GM18909 (cell line): ENCODE measurements at regions not wholly inside any gene's neighbourhood (a gene's known extent, or its start where the extent isn't known, plus 50 kb on each side); places are given as distances from the start of the nearest gene placed in this dataset.

Source experiments
- ATAC-seq: cut with Tn5 transposase; IDR thresholded peaks from one replicate; pipeline ENCODE4 v1.9.1; 2021; ENCODE audit warnings: mild to moderate bottlenecking; ENCODE audit not compliant: unreplicated experiment, poor library complexity

DNA sequence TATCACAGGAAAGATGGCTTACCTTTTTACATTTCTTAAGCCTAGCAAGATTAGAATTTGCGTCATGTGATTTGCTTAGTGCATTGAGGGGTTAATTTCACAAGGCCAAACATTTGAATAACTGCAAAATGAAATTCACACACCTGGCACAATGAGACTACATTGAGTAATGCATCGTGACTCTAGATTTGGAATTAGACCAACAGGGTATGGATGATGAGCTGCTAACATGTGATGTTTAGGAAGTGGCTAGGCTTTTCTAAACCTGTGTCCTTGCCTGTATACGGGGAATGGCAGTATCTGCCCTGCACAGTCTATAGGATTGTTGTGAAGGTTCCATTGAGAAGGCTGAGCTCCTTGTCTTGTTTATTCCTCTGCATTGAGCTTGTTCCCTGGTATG, 160.1 kb downstream of the MFSD1 start:
- no peak for ATAC-seq

DNA sequence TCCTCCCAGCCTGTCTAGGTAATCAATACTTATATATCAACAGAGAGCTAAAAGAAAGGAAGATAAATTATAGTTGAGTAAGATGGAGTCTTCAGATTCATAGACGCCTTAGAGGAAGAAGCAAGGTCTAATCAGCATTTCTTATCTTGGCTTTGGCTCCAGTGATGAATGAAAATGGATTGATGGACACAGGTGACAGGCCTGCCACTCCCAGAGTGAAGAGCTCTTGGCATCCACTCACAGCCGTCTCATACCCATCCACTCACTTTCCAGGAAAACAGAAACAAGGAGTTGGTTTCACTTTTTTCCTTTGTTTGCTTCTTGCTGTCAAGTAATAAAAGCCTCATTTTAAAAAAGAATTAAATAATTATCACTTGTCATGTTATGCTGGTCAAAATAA, 168.2 kb downstream of the MFSD1 start:
- no peak for ATAC-seq

DNA sequence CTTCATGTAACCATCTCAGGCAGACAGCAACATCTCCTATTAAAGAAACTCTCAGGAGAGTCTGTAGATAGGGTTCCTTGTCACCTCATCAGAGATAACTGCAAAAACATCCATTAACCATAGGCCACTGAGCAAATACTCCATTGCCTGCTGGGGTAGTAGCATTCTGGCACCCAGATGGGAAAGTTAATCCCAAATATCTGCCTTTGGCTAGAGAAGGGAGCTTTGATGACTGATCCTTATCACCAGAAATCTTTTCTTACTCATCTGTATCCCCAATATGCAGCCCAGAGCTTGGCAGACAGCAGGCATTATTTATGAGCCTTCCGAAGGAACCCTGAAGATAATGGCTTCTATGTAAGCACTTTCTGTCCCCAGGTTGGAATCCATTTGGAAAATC, 173.1 kb downstream of the MFSD1 start:
- no peak for ATAC-seq

DNA sequence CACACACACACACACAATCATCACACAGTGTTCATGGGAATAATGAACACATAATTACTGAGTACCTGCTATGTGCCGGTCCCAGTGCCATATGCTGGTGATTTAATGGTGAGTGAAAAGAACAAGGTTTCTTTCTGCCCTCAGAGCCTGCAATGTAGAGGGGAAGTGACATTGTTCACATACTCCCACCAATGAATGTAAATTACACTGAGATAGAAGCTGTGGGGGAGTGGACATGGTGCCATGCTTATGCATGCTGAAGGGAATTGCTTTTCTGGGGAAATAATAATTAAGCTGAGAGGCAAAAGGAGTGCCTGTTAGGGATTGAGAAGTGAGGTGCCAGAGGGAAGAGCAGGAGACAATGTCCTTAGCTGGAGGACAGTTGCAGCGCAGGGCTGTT, 175.1 kb downstream of the MFSD1 start:
- ATAC-seq = no peak

DNA sequence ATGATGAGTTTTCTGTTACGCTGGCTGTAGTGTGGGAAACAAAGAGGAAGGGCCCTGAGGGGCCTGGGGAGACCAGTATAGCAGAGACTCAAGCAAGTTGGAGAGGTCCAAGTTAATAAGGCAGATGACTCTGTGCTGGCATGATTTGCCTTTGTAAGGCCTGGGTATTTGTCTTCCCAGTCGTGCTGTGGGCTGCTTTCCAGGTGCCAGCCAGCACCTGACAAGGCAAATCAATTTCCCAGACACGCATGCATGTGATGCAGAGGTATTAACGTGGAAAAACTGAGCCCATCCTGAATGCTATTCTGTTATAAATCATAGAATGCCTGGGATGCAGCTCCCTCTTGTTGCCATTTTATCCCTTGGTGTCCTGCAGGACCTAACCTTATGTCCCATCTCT, 175.6 kb downstream of the MFSD1 start:
- ATAC-seq = no peak

DNA sequence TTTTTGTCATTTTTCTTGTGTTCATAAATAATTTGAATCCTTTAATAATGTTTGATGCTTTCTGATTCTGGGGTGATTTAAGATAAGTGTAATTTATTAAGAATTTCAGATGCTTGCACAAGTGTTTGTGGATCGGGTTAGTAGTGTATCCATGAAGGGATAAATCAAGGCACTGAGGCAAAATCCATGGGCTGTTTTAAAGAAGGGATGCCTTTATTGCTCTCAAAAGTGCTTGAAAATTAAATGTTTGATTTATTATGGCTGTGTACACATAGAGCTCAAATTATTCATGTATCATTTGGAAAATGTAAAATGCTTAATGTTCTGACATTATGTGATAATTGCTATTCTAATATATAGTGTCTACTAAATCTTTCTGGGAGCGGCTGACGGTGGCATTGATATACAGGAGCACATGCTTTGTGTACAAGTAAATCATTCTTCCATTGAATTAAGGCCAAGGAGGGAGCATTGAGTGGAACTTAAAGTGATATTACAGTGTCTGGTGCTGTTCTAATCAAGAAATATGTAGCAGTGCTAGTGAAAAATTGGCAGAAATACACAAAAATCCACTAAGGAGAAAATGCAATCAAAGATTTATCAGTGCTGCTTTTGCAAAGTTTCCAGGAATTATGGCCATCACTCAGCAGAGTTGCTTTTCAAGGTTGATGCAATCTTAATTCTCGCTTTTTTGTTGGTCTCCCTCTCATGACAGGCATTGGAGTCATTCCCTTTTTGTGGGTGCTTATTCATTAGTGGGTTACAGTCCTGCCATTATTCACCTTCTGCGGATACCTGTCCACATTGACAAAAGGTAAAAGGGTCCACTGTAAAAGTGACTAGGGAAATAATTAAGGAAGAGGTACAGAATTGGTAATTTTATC, 181.6 kb downstream of the MFSD1 start:
- no peak for ATAC-seq

DNA sequence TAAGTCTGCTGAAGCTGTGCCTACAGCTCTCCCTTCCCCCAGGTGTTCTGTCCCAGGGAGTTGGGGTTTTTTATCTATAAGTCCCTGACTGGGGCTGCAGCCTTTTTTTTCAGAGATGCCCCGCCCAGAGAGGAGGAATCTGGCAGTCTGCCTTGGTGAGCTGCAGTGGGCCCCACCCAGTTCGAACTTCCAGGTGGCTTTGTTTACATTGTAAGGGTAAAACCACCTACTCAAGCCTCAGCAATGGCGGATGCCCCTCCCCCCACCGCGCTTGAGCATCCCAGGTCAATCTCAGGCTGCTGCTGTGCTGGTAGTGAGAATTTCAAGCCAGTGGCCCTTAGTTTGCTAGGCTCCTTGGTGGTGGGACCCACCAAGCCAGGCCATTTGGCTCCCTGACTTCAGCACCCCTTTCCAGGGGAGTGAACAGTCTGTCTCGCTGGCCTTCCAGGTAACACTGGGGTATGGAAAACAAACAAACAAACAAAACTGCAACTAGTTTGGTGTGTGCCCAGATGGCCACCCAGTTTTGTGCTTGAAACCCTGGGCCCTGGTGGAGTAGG, 189.4 kb downstream of the MFSD1 start:
- ATAC-seq = no peak

DNA sequence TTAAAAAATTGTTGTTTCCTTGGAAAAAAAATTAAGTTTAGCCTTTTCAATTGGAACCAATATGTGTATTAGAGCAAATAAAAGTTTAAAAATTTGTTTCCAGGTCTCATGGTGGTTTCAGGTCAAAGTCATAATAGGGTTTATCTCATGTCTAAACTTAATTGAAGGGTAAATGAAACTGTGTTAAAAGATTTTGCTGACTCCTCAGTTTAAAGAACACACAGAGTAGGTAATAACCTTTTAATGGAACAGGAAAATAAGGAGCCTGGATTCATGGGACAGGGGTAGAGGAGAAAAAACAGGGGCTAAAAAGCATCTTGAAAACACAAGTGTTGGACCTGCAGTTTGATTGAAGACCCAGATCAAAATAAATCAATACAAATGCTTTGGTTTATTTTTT, 190.6 kb downstream of the MFSD1 start:
- ATAC-seq = no peak

DNA sequence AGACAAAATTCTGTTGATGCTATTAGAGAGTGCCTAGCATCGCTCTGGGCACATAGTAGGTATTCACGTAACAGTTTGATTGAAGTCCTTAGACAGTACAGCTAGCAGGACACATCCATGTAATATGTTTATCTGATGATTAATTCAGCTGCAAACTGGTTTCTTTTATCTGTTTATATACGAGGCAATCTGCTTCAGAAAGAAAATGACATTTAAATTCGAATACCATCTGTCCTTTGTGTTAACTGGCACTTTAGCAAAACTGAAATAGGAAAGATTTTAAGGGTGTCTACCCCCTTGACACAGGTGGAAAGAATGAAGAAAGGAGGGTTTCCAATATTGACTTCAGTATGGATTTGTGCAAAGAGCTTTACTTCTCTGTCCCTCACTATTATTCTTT, 192.5 kb downstream of the MFSD1 start:
- no peak for ATAC-seq

DNA sequence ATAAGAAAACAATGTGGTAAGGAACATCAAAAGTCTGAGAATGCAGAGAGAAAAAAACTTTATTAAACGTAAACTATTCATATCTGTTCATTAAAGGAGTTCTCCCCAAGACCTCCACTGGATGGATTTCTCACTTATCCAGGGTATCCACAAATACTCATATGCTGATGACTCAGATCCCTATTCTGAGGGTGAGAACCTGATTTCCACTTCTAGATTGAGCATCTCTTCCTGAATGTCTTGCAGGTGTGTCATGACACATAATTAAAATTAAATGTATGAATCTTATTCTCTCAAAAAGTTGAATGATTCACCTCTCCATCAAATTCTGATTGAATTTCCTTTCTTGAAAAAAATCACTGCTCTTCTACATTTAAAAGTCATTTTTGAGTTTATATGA, 199.9 kb downstream of the MFSD1 start:
- no peak for ATAC-seq

DNA sequence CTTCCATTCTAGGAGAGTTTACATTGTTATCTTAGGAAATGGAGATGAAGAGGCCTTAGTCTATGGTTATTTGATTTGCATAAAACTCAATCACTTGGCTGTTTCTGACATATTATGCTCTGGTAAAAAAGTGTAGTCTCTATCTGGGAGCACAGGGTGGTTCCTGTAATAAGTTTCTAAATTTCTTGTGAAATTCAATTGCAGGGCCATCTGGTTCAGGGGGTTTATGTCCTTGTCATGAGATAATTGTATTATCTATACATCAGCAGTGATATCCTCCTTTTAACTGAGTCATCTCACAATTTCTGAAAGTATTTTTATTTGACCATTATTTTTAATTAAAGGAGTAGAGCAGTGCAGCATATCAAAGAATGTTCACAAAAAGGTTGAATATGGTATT, 203.3 kb downstream of the MFSD1 start:
- ATAC-seq = no peak

DNA sequence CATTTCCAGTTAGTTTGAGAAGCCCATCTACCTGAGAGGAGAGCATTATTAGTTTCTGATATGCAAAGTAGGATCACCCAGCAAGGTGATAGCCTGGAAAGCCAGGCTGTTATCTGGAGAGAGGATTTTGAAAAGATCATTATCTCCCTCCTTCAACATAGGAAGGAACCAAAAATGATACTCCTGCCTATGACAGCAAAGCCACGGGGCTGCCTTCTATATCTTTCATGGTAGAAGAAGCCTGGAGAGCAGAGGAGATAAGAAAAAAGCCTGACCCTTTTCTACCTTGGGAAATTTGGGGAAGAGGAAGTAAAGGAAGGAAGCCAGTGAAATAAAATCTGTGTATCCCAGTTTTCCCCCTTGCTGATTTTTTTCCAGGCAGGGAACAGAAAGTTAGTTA, 205.5 kb downstream of the MFSD1 start:
- no peak for ATAC-seq

DNA sequence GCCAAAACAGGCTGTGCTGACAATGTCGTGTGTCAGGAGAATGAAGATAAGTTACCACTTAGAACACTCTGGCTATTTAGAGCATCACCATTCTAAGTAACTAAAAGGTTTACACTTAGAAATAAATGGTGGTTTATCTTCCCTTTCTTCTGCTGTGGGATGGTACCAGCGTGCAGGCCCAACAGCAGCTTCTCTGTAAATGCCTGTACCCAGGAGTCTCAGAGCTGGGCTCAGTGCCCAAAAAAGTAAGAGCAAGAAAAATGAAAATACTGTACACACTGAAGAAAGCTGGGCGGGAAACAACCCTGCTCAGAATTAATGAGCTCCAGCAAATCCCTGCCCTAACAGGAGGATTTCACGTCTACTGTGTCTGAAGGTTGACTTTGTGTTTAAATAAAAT, 206.5 kb downstream of the MFSD1 start:
- ATAC-seq = no peak

DNA sequence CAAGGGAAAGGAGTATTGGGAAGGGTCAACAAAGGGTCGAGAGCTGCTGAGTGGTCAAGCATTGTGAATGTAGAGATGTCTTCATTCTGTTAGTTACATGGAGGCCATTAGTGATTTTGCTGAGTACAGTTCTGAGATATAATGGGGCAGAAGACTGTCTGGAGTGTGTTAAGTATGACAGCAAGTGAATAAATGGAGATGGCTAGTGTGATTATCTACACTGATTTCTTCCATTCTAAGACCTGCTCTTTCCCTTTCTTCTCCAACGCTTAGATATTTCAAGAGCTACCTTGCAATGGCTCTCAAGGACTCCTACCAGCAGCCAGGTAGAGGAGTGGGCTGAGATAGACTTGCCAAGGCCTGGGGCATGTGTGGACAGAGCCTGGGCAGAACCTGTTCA, 216.5 kb downstream of the MFSD1 start:
- ATAC-seq = no peak

DNA sequence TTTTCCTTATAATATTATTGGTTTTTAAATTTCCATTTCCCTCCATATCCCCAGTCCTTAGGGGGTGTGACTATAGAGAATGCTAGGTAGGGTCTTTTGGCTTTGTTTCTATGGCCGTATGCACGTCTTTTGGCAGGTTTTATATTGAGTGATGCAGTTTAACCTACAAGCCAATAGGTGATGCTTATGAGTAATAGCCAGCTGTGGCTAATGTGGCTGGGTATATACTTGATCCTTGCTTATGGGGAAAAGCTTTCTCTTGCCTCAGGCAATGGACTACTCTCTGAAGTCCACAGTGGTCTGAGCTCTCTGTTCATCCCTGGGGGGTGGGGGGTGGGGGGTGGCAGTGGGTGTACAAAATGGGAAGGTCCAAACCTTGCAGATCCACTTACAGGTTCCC, 223.9 kb downstream of the MFSD1 start:
- ATAC-seq = no peak

DNA sequence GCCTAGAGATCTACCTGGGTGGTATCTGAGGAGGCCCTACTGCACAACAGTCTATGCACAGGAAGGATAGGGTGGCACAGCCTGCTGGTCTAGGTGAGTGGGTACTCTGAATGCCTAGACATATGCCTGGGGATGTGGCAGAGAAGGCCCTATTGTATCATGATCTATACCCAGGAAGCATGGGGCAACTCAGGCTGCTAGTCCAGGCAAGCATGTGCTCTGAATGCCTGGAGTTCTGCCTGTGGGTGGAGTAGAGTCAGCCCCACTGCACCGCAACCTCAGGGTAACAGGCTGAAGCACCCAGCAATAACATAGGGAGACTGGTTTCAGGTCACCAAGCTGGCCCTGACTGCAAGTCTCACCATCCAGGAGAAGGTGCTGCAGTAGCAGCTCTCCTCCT, 224.7 kb downstream of the MFSD1 start:
- ATAC-seq = no peak

DNA sequence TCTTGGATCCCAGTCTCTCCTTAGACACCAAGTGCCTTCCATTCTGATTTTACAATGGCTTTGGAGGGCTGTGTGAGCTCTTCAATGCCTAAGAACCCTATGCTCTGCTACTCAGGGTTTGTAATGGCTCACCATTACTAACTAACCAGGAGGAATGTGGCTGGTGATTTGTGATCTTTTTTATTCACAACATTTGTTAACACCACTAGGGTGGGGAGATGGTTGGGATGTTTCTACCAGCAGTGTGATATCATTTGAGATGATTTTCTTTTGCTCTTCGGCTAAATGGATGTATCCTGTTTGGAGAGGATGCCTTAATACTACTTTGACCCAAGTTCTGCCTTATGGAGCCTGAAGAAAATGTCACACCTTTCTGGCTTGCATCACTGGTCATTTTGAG, 226.9 kb downstream of the MFSD1 start:
- peak; percentile 17 for ATAC-seq

DNA sequence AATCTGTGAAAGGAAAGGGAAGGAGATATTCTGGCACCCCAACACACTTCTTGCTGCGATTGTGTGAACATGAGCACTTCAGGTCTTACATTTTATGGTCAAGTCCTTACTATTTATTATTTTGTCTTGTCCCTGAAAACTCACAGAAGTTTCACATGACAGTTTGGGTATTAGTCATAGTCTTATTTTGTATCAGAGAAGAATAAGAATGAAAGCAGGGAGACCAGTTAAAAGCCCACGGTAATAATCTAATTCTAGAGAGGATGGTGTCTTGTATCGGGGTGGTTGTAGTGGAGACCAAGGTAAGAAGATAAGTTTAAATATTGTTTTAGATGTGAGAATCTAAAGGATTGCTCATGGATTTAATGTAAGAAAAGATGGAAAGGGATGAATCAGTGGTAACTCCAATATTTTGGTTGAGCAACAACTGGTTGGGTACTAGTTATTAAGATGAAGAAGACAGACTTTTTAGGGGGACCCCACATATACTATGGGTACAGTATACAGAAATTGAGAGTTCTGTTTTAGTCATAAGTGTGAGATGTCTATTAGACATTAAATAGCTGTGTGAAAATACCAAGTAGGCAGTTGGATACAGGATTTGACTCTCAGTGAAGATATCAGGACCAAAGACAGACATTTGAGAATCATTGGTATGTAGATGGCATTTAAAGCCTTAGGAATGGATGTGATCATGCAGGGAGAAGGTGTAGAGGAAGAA, 227.6 kb downstream of the MFSD1 start:
- peak; percentile 77 for ATAC-seq

DNA sequence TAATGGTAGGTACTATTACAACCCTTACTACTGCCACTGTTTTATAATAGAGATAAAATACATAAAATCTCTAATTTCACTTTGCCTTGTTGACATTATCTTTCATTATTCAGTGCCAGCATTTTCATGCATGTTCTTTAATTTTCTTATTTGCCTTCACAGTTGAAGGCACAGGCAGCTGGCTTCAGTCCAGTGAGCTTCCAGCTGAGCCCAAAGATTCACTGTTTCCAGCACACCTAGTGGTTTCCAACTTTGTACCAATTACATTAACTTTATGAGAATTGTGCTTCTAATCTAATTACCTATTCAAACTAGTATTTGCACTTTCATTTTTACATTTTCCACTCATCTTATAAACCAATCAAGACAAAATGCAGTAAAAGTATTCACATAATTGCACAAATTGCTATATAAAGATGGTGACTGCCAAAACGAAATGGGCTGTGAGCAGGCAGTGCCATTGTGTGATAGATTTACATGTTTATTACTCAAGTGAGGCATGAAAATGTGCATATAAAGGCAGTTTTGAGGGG, 228.3 kb downstream of the MFSD1 start:
- no peak for ATAC-seq

DNA sequence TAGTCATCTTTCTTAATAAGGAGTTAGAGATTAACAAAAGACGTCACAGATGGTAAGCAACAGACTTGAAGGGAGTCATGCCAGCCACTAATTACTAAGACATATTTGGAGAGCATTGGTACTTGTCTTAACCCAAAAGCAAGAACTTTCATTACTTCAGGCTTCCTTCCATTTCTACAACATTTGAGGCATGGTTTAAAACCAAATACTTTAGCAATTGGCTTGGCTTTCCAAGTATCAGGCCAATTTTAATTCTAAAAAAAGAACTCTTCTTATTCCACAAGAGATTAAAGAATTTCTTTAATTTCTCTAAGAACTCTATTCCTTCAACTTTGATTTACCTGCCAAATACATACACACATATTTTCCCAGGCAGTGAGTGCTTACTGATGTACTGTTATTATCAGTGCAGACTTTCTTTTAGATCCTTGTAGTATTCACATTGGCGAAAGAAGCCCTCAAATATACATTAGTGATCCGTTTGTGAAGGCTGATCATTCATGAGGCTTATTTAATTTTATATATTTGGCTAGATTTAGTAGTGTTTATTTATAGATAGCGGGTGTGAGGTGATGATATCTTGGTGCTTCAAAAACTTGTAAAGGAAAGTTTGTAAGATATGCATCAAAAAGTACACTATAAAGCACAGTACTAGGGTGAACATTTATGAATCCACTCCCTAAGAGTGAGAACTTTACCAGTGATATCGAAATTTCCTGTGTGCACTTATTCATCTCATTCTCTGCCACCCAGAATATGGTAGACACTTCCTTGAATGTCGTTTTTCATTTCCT, 229.2 kb downstream of the MFSD1 start:
- ATAC-seq = no peak

DNA sequence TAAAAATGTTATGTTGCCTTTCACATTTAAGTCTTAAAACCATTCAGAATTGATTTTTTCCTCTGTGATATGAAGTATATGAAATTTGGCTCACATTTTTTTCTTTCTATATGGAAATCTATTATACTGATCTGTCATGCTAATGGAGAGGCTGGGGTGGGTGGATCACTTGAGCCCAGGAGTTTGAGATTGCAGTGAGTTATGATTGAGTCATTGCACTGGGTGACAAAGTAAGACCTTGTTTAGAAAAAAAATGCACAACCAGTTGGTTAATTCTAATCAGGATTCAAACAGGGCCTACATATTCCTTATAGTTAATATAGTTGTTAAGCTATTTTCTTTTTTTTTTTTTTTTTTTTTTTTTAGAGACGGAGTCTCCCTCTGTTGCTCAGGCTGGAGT, 230.5 kb downstream of the MFSD1 start:
- no peak for ATAC-seq
